ENCODE measurements at regions not wholly inside any gene's neighbourhood (a gene's known extent, or its start where the extent isn't known, plus 50 kb on each side); places are given as distances from the start of the nearest gene placed in this dataset.
"Not testable (repeated sequence)": the region's sequence is repeated elsewhere in the genome, so short reads cannot be mapped to it uniquely, and the experiment has no call there.

DNA sequence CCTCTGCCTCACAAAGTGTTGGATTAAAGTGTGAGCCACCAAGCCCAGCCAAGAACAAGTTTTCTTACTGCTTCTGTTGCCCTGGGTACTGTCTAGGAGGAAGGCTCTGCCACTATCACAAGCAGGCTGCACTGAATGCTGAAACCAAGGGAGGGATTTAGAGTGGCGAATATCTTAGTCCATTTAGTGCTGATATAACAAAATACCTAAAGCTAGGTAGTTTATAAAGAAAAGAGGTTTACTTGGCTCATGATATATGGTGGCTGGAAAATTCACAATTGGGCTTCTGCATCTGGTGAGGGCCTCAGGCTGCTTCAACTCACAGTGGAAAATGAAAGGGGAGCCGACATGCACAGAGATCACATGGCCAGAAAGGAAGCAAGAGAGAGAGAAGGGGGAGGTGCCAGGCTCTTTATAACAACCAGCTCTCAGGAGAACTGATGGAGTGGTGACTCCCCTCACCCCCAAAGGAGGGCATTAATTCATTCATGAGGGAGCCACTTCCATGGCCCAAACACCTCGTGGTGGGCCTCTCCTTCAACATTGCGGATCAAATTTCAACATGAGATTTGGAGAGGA lies 146.0 kb upstream of the SERPINE2 start:
- Histone ChIP-seq H3K27me3 (ENCODE audit: control insufficient read depth, insufficient read depth, low read length) (no peaks in the 10 kb centered on the region), H3K36me3 (replicated peaks; ENCODE audit: control insufficient read depth, insufficient read depth, low read length) (no peaks in the 10 kb centered on the region), H3K4me3 (ENCODE audit: insufficient read depth, low read depth, low read length) (no peak overlapping the region)
- no peak for DNase-seq

DNA sequence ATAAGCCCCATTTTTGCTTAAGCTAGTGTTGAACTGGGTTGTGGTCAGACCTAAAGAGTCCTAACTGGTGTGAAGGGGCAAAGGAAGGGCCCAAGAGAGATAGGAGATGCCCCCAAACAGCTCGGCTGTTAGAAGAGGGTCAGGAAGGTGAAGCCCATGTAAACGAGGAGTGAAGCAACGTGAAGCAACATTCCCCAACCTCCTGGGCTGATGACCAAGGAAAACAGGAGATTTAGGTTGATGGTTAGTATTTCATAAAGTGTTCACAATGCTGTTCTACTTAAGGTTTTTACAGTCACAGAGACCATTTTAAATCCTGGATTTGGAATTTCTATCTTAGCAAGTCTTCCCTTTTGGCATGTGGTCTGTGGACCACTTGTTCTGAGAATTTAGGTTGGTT lies 144.0 kb upstream of the SERPINE2 start:
- DNase-seq = no peak
- H3K36me3 ChIP-seq (replicated peaks; ENCODE audit: control insufficient read depth, insufficient read depth, low read length) = no peaks in the 10 kb centered on the region
- H3K27me3 ChIP-seq (ENCODE audit: control insufficient read depth, insufficient read depth, low read length) = no peaks in the 10 kb centered on the region
- H3K4me3 ChIP-seq (ENCODE audit: insufficient read depth, low read depth, low read length) = no peak overlapping the region

DNA sequence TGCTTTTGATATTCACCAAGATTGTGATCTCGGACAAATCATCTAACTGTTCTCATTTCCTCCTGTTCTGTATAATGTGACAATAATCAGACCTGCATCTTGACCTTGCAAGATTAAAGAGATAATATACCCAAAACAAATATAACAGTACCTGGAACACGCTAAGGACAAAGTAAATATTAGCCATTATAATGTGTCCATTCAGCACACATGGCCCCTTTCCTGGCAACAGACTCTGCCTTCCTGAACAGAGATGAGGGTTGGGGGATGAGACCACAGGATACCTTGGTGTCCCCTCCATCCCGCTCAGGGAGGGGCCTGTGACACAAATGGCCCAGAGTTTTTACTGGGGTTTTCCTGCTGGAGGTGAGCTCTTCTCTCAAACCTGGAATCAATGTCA lies 143.4 kb upstream of the SERPINE2 start:
- Histone ChIP-seq H3K4me3 (ENCODE audit: insufficient read depth, low read depth, low read length) (no peak overlapping the region), H3K36me3 (replicated peaks; ENCODE audit: control insufficient read depth, insufficient read depth, low read length) (no peaks in the 10 kb centered on the region), H3K27me3 (ENCODE audit: control insufficient read depth, insufficient read depth, low read length) (no peaks in the 10 kb centered on the region)
- DNase-seq = no peak

DNA sequence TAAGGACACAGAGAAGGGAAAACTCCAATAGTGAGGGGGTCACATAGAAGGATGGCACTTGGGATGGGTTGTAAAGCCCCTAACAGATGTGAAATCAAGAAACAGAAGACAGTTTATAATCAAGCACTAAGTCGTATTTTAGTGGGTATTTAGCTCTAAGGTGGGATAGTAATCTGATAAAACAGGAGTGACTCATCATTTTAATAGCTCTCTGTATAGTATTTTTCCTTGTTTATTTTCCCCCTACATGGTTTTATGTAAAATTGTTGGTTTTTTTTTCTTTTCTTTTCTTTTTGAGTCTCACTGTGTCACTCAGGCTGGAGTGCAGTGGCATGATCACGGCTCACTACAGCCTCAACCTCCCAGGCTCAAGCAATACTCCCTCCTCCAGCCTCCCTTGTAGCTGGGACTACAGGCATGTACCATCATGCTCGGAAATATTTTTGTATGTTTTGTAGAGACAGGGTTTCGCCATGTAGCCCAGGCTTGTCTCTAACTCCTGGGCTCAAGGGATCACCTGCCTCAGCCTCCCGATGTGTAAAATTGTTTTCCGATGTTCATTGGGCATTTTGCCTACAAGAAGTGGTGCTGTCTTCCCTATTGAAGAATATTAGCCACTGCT lies 142.6 kb upstream of the SERPINE2 start:
- Histone ChIP-seq H3K4me3 (ENCODE audit: insufficient read depth, low read depth, low read length) (no peak overlapping the region), H3K36me3 (replicated peaks; ENCODE audit: control insufficient read depth, insufficient read depth, low read length) (no peaks in the 10 kb centered on the region), H3K27me3 (ENCODE audit: control insufficient read depth, insufficient read depth, low read length) (no peaks in the 10 kb centered on the region)
- no peak for DNase-seq

DNA sequence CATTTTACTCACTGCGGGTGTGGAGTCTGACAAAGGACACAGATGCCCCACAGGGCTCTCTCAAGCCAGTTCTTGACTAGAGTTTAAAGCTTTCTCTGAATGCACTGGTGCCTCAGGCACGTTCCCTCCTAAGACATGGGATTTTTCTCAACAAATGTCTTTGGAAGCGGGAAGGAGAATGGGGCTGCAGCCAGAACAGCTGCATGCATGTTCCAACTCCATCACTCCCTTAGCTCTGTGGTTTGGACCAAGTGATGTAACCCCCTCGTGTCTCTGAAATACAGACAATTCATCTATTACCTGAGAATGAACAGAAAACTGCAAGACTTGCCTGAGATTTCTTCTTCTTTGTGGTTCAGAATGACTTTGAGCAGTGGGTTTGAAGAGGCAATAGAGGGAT lies 141.7 kb upstream of the SERPINE2 start:
- DNase-seq = no peak
- no peaks in the 10 kb centered on the region for H3K36me3 ChIP-seq (replicated peaks; ENCODE audit: control insufficient read depth, insufficient read depth, low read length)
- no peak overlapping the region for H3K4me3 ChIP-seq (ENCODE audit: insufficient read depth, low read depth, low read length)
- H3K27me3 ChIP-seq (ENCODE audit: control insufficient read depth, insufficient read depth, low read length) = no peaks in the 10 kb centered on the region

DNA sequence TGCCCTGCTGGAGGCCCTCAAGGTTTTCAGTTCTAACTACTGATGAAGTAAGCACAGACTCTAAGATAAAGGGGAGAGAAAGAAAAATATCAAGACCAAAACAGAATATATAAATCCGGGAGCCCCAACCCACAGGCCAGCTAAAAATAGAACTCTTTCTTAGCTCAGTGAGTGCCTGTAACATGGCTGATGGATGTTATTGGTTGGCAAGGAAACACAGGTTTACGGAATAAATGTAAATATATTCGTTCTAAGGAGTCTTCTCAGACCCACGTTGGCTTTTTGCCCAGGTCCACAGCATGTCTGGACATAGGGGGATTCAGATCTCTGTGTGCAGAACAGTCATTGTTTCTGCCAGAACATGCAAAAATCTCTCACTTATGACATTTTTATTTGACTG lies 139.0 kb upstream of the SERPINE2 start:
- no peaks in the 10 kb centered on the region for H3K27me3 ChIP-seq (ENCODE audit: control insufficient read depth, insufficient read depth, low read length)
- no peaks in the 10 kb centered on the region for H3K36me3 ChIP-seq (replicated peaks; ENCODE audit: control insufficient read depth, insufficient read depth, low read length)
- no peak for DNase-seq
- H3K4me3 ChIP-seq (ENCODE audit: insufficient read depth, low read depth, low read length) = no peak overlapping the region

DNA sequence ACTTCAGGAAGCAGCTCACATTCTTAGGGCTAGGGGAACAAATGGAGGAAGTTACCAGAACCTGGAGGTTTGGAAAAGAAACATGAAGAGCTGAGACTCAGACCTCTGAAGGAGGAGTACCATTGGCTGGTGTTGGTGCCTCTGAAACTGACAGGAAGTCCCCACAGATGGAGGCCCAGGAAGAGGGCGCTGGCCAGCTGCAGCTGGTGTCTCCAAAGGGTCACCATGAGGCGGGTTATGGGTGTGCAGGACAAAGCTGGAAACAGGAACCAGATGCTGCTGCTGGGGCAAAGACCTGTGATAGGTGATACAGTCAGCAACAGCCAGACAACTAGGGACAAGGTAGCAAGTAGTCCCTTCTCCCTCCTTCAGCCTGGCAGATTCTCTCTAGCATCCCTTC lies 136.5 kb upstream of the SERPINE2 start:
- H3K27me3 ChIP-seq (ENCODE audit: control insufficient read depth, insufficient read depth, low read length) = no peaks in the 10 kb centered on the region
- no peak for DNase-seq
- H3K36me3 ChIP-seq (replicated peaks; ENCODE audit: control insufficient read depth, insufficient read depth, low read length) = no peaks in the 10 kb centered on the region

DNA sequence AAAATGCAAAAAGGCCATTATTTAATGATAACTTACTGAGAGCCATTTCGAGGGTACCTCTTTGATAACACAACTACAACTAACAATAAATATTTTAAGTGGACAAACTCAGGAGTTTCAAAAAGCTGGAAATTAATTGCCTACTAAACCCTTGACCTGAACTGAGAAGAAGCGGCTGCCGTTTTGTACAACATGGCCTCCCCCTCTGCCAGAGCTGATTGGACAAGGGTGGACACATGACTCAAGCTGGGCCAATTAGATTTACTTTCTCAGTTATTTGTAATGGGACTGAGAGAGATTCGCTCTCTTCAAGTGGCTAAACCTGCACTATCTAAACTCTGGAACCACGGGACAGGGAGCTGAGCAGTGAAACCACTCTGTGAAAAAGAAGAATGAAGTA lies 135.9 kb upstream of the SERPINE2 start:
- no peaks in the 10 kb centered on the region for H3K36me3 ChIP-seq (replicated peaks; ENCODE audit: control insufficient read depth, insufficient read depth, low read length)
- H3K27me3 ChIP-seq (ENCODE audit: control insufficient read depth, insufficient read depth, low read length) = no peaks in the 10 kb centered on the region
- no peak for DNase-seq
- no peak overlapping the region for H3K4me3 ChIP-seq (ENCODE audit: insufficient read depth, low read depth, low read length)

More for the DNA sequence above, 136.5 kb upstream of the SERPINE2 start:
- H3K4me3 ChIP-seq (ENCODE audit: insufficient read depth, low read depth, low read length) = no peak overlapping the region

DNA sequence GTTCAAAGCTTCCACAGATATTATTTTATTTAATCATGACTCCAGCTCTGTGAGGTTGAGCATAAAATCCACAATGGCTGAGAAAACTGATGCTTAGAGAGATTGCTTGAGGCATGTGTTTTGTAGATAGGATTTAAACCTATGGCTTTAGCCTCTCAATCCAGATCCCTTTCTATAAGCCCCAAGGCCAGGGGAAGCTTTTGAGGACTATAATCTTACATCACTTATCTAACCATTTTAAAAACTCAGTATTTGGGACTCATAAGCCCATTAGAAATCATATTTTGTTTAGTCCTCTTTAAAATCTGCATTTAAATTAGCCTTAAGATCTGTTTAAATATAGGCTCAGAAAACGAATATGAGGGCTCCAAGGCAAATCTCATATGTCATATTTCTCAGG lies 135.4 kb upstream of the SERPINE2 start:
- DNase-seq = no peak
- no peak overlapping the region for H3K4me3 ChIP-seq (ENCODE audit: insufficient read depth, low read depth, low read length)
- H3K36me3 ChIP-seq (replicated peaks; ENCODE audit: control insufficient read depth, insufficient read depth, low read length) = no peaks in the 10 kb centered on the region
- H3K27me3 ChIP-seq (ENCODE audit: control insufficient read depth, insufficient read depth, low read length) = no peaks in the 10 kb centered on the region

DNA sequence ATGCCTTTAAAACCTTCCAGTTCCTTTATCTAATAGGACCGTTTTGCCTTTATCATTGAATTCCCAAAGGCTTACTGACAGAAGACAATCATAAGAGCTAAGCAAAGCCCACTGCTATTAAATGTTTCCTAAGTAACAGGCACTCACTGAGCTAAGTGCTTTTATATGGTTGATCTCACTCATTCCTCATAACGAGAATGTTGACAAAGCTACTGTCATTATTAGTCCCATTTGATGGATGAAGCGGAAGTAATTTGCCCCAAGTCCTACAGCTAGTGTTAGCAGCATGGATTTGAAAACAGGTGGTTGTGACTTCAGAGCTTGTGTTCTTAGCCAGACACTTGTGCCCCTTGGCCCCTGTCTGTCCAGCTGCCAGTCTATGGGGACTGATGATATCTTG lies 134.8 kb upstream of the SERPINE2 start:
- no peaks in the 10 kb centered on the region for H3K27me3 ChIP-seq (ENCODE audit: control insufficient read depth, insufficient read depth, low read length)
- DNase-seq = no peak
- H3K4me3 ChIP-seq (ENCODE audit: insufficient read depth, low read depth, low read length) = no peak overlapping the region
- H3K36me3 ChIP-seq (replicated peaks; ENCODE audit: control insufficient read depth, insufficient read depth, low read length) = no peaks in the 10 kb centered on the region

DNA sequence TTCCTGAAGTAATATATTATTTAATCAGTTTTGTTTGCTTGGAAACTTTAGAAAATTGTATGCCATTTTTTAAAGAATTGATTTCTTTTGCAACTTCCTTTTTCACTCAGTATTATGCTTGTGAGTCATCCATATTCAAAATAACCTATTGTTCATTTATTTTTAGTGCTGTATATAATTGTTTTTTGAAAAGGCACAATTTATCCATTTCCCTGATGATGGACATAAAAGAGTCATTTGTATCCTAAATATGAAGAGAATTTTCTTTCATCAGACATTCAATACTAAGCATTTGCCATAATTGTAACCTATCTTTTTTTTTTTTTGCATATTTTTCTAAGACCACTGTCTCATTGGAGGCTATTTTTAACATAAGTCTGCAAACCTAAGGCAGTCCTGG lies 134.1 kb upstream of the SERPINE2 start:
- Histone ChIP-seq H3K27me3 (ENCODE audit: control insufficient read depth, insufficient read depth, low read length) (no peaks in the 10 kb centered on the region), H3K36me3 (replicated peaks; ENCODE audit: control insufficient read depth, insufficient read depth, low read length) (no peaks in the 10 kb centered on the region), H3K4me3 (ENCODE audit: insufficient read depth, low read depth, low read length) (no peak overlapping the region)
- DNase-seq = no peak

DNA sequence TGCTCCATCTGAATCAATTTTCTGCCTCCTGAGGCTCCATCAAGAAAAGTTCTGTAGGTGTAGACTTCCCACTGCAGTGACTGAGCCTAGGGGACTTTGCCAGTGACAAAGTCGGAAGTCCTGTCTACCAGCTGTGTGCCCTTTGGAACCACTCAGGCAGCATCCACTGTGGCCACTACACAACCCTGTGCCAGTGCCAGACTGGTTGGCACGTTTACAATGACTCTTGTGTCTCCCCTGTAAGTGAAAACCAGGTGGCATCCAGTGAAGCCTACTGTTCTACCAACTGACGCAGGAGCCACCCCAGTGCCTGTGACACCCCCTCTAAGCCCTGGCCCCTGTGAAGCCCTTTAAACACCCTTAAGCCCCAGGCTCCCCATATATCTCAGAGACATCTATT lies 132.1 kb upstream of the SERPINE2 start:
- no peak for DNase-seq
- Histone ChIP-seq H3K36me3 (replicated peaks; ENCODE audit: control insufficient read depth, insufficient read depth, low read length) (no peaks in the 10 kb centered on the region), H3K4me3 (ENCODE audit: insufficient read depth, low read depth, low read length) (no peak overlapping the region), H3K27me3 (ENCODE audit: control insufficient read depth, insufficient read depth, low read length) (no peaks in the 10 kb centered on the region)

DNA sequence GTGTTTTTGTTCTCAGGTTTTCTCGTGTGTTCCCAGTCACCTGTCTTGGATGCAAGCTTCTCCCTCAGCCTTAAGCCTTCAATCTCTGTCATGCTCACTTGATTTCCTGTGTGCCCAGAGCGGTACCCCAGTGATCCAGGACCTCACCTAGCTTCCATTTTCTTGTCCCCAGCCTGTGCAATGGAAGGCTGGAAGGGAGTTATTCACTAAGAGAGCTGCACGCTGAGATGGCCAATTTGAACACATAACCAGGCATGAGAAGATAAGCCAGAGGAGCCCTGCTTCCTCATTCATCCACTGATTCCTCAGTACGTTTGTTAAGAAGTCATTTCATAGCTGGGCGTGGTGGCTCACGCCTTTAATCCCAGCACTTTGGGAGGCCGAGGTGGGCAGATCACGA lies 130.8 kb upstream of the SERPINE2 start:
- Histone ChIP-seq H3K36me3 (replicated peaks; ENCODE audit: control insufficient read depth, insufficient read depth, low read length) (no peaks in the 10 kb centered on the region), H3K4me3 (ENCODE audit: insufficient read depth, low read depth, low read length) (no peak overlapping the region), H3K27me3 (ENCODE audit: control insufficient read depth, insufficient read depth, low read length) (no peaks in the 10 kb centered on the region)
- DNase-seq = no peak

DNA sequence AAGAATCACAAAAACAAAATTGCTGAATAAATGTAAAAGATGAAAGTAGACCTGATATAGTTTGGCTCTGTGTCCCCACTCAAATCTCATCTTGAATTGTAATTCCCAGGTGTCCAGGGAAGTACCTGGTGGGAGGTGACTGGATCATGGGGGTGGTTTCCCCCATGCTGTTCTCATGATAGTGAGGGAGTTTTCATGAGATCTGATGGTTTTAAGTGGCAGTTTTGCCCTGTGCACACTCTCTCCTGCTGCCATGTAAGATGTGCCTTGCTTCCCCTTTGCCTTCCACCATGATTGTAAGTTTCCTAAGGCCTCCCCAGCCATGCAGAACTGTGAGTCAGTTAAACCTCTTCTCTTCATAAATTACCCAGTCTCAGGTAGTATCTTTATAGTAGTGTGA lies 128.7 kb upstream of the SERPINE2 start:
- H3K36me3 ChIP-seq (replicated peaks; ENCODE audit: control insufficient read depth, insufficient read depth, low read length); H3K4me3 ChIP-seq (ENCODE audit: insufficient read depth, low read depth, low read length); H3K27me3 ChIP-seq (ENCODE audit: control insufficient read depth, insufficient read depth, low read length); DNase-seq: not testable (repeated sequence)

DNA sequence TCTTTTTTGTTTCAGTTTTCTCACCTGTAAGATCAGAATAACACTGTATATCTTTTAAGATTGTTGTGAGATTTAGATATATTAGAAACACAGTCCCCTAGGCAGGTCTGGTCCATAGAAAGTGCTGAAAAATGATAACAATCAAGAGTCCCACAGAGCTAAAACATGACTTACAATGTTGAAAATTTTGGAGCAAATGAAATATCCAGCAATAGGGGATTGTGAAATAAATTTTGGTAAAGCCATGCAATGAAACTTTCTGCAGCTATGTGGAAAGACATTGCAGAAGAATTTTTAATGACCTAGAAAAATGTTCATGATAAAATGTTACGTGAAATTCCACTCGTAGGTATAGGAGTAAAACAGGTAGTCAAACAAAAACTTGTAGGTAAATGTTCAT lies 127.6 kb upstream of the SERPINE2 start:
- H3K27me3 ChIP-seq (ENCODE audit: control insufficient read depth, insufficient read depth, low read length) = no peaks in the 10 kb centered on the region
- H3K36me3 ChIP-seq (replicated peaks; ENCODE audit: control insufficient read depth, insufficient read depth, low read length) = no peaks in the 10 kb centered on the region
- DNase-seq = no peak
- no peak overlapping the region for H3K4me3 ChIP-seq (ENCODE audit: insufficient read depth, low read depth, low read length)

DNA sequence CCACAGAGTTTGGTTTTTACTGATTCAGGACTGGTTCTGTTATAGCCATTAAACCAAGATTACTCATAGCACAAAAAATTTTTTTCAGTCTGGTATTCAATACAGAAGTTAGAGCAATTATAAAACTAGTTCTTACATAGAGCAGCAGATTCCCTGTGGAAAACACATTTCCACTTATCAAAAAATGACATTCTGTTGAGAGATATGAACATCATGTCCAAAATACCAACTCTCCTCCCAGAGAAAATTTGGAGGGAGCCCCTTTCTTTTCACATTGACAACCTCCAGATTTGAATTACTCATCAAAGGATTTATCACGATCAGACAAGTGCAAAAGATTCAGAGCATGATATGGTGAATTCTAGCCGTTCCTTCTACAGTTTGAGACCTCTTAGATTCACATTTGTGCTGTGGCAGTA lies 126.8 kb upstream of the SERPINE2 start:
- no peak for DNase-seq
- no peak overlapping the region for H3K4me3 ChIP-seq (ENCODE audit: insufficient read depth, low read depth, low read length)
- H3K27me3 ChIP-seq (ENCODE audit: control insufficient read depth, insufficient read depth, low read length) = no peaks in the 10 kb centered on the region
- no peaks in the 10 kb centered on the region for H3K36me3 ChIP-seq (replicated peaks; ENCODE audit: control insufficient read depth, insufficient read depth, low read length)
